GM18868 (cell line): ENCODE measurements at regions not wholly inside any gene's neighbourhood (a gene's known extent, or its start where the extent isn't known, plus 50 kb on each side); places are given as distances from the start of the nearest gene placed in this dataset.

Experiments
- ATAC-seq: cut with Tn5 transposase; IDR thresholded peaks from one replicate; pipeline ENCODE4 v1.9.1; 2021; ENCODE audit warnings: mild to moderate bottlenecking, moderate library complexity; ENCODE audit not compliant: unreplicated experiment

- no peak for ATAC-seq
Observed at GRCh38 chr2:121895723-121896571, 140.5 kb downstream of the TSN start.

- ATAC-seq, result peak; percentile 96
Observed at GRCh38 chr2:121897335-121897970, 142.0 kb downstream of the TSN start.

GRCh38 chr2:121898483-121898882 lies 143.0 kb downstream of the TSN start:
- ATAC-seq, result no peak

GRCh38 chr2:121900391-121900790 lies 144.9 kb downstream of the TSN start:
- ATAC-seq, result no peak

- ATAC-seq, result no peak
Observed at GRCh38 chr2:121902171-121902591, 146.7 kb downstream of the TSN start.

GRCh38 chr2:121902616-121903015 lies 147.2 kb downstream of the TSN start:
- no peak for ATAC-seq

- ATAC-seq, result no peak
Observed at GRCh38 chr2:121903037-121903689, 147.7 kb downstream of the TSN start.

GRCh38 chr2:121904656-121905055 lies 149.2 kb downstream of the TSN start:
- ATAC-seq, result no peak

- no peak for ATAC-seq
Observed at GRCh38 chr2:121905201-121905600, 149.8 kb downstream of the TSN start.

GRCh38 chr2:121906170-121906569 lies 150.7 kb downstream of the TSN start:
- ATAC-seq, result no peak

- ATAC-seq, result no peak
Observed at GRCh38 chr2:121907928-121908327, 152.5 kb downstream of the TSN start.

GRCh38 chr2:121910139-121910538 lies 154.7 kb downstream of the TSN start:
- no peak for ATAC-seq

GRCh38 chr2:121911036-121911435 lies 155.6 kb downstream of the TSN start:
- no peak for ATAC-seq

- ATAC-seq, result no peak
Observed at GRCh38 chr2:121917143-121917542, 161.7 kb downstream of the TSN start.

GRCh38 chr2:121918231-121918630 lies 162.8 kb downstream of the TSN start:
- no peak for ATAC-seq

GRCh38 chr2:121919803-121920202 lies 164.4 kb downstream of the TSN start:
- ATAC-seq, result no peak

GRCh38 chr2:121925466-121925865 lies 170.0 kb downstream of the TSN start:
- no peak for ATAC-seq

- ATAC-seq, result no peak
Observed at GRCh38 chr2:121943285-121943684, 187.8 kb downstream of the TSN start.

GRCh38 chr2:121944072-121944831 lies 188.8 kb downstream of the TSN start:
- ATAC-seq, result no peak

- ATAC-seq, result peak; percentile 39
Observed at GRCh38 chr2:121947674-121948073, 192.2 kb downstream of the TSN start.

GRCh38 chr2:121949271-121949670 lies 193.8 kb downstream of the TSN start:
- peak; percentile 72 for ATAC-seq
